ENCODE measurements at regions not wholly inside any gene's neighbourhood (a gene's known extent, or its start where the extent isn't known, plus 50 kb on each side); places are given as distances from the start of the nearest gene placed in this dataset.
"Not testable (repeated sequence)": the region's sequence is repeated elsewhere in the genome, so short reads cannot be mapped to it uniquely, and the experiment has no call there.

DNA sequence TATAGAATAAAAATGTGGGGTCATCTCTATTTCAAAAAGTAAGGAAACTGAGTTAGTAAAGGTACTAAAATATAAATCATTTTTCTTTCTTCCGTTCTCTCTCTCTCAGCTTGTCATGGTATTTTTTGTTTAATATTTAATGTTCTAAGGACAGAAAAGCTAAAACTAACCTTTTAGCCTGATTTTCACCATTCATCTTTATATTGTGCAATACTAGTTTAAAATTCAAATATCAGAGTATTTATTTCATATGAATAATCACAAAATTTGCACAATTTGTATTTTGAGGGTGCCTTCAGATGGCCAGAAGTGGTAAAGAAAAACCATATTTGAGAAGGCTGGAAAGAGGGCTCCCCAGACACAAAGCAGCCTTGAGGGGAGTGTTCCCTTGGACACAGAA is 197.6 kb upstream of the AR start:
- Histone ChIP-seq H3K4me3 (no peak overlapping the region), H3K27me3 (no peaks in the 10 kb centered on the region), H3K36me3 (no peaks in the 10 kb centered on the region), H3K4me1 (no peaks in the 10 kb centered on the region), H3K27ac (no peak overlapping the region), H3K9me3 (no peaks in the 10 kb centered on the region)
- WGBS, 2 donors (ENCODE audit: low coverage in 1 of 2), result 60 to 64% methylated on average over 1 of the region's 1 CpG
- TF ChIP-seq POLR2AphosphoS5 (IDR thresholded peaks at IDR 0.05) (no peak), EP300 (IDR thresholded peaks at IDR 0.05) (no peak), POLR2A (IDR thresholded peaks at IDR 0.05) (no peak)
- TF ChIP-seq, protein P1, sequence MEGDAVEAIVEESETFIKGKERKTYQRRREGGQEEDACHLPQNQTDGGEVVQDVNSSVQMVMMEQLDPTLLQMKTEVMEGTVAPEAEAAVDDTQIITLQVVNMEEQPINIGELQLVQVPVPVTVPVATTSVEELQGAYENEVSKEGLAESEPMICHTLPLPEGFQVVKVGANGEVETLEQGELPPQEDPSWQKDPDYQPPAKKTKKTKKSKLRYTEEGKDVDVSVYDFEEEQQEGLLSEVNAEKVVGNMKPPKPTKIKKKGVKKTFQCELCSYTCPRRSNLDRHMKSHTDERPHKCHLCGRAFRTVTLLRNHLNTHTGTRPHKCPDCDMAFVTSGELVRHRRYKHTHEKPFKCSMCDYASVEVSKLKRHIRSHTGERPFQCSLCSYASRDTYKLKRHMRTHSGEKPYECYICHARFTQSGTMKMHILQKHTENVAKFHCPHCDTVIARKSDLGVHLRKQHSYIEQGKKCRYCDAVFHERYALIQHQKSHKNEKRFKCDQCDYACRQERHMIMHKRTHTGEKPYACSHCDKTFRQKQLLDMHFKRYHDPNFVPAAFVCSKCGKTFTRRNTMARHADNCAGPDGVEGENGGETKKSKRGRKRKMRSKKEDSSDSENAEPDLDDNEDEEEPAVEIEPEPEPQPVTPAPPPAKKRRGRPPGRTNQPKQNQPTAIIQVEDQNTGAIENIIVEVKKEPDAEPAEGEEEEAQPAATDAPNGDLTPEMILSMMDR (IDR thresholded peaks at IDR 0.05), result no peak
- no peak for ATAC-seq

DNA sequence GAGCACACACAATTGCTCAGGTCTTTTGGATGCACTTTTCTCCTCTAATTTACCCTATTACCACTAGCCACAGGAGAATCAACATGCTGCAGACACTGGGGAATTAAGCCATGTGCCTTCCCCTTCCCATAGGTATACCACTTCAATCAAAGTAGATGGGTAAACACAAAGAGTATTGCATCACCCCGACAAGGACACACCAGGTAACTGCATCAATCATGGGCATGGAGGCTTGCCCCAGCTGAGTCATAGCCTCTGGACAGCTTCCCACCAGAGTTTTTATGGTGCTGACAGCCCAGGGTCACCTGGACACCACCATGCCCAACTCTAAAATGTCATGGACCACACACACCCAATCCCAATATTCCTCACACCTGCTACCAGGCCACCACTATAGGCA is 197.2 kb upstream of the AR start:
- H3K27me3 ChIP-seq, result no peaks in the 10 kb centered on the region
- no peaks in the 10 kb centered on the region for H3K9me3 ChIP-seq
- no peak overlapping the region for H3K27ac ChIP-seq
- H3K36me3 ChIP-seq, result no peaks in the 10 kb centered on the region
- 40% methylated on average over 1 of the region's 1 CpG; no CpG with 5 or more reads in 1 of the 2 donors for whole genome bisulfite sequencing, 2 donors (ENCODE audit: low coverage in 1 of 2)
- H3K4me1 ChIP-seq, result no peaks in the 10 kb centered on the region
- no peak overlapping the region for H3K4me3 ChIP-seq
- ATAC-seq, result no peak
- TF ChIP-seq, protein P1 (IDR thresholded peaks at IDR 0.05), result no peak
- TF ChIP-seq EP300 (IDR thresholded peaks at IDR 0.05), result no peak
- no peak for TF ChIP-seq POLR2A (IDR thresholded peaks at IDR 0.05)
- no peak for TF ChIP-seq POLR2AphosphoS5 (IDR thresholded peaks at IDR 0.05)

DNA sequence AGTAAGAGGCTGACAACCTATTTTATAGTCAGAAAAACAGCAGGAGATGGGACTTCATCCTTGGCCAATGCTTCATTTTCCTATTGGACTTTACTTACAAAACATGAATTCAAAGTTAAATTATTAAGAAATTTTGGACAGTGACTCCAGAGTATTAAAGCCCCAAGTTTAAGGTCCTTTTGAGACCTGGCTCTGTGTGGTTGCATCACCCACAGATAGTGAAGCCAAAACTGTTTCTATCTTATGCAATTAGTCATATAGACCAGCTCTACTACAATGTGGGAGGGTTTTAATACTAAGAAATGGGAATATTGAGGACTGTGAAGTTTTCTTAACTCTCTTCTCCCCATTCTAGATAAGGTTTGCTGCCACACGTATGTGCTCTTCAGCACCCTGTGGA is 196.7 kb upstream of the AR start:
- H3K36me3 ChIP-seq, result no peaks in the 10 kb centered on the region
- no peaks in the 10 kb centered on the region for H3K9me3 ChIP-seq
- WGBS, 2 donors (ENCODE audit: low coverage in 1 of 2), result 93 to 100% methylated on average over 1 of the region's 1 CpG
- no peak overlapping the region for H3K27ac ChIP-seq
- TF ChIP-seq POLR2A (IDR thresholded peaks at IDR 0.05) (no peak), EP300 (IDR thresholded peaks at IDR 0.05) (no peak), POLR2AphosphoS5 (IDR thresholded peaks at IDR 0.05) (no peak)
- TF ChIP-seq, protein P1 (IDR thresholded peaks at IDR 0.05), result no peak
- H3K4me3 ChIP-seq, result no peak overlapping the region
- no peaks in the 10 kb centered on the region for H3K4me1 ChIP-seq
- no peak for ATAC-seq
- no peaks in the 10 kb centered on the region for H3K27me3 ChIP-seq

DNA sequence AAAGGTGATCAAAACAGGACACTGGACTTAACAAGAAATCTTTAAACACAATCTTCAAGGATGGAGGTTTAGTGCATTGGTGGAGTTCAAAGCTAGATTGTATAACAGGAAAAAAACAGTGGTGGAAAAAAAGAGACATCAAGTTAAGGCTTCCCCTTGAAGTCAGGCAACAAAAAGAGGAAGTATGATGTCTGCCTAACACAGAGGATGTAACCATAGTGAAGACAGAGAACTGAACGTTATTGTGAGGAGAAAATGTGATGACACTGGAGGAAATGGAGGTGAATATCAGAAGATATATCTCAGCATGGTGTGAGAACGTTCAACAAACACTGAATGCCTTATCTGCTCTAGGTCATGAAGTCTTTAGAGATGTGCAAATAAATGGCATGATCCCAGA is 192.4 kb upstream of the AR start:
- no peak for ATAC-seq
- no peaks in the 10 kb centered on the region for H3K36me3 ChIP-seq
- H3K9me3 ChIP-seq, result no peaks in the 10 kb centered on the region
- no peaks in the 10 kb centered on the region for H3K4me1 ChIP-seq
- WGBS, 2 donors (ENCODE audit: low coverage in 1 of 2), result 0 to 37% methylated on average over 1 to 2 of the region's 2 CpGs
- H3K27ac ChIP-seq, result no peak overlapping the region
- no peaks in the 10 kb centered on the region for H3K27me3 ChIP-seq
- no peak for TF ChIP-seq EP300 (IDR thresholded peaks at IDR 0.05)
- TF ChIP-seq, protein P1 (IDR thresholded peaks at IDR 0.05), result no peak
- TF ChIP-seq POLR2A (IDR thresholded peaks at IDR 0.05), result no peak
- TF ChIP-seq POLR2AphosphoS5 (IDR thresholded peaks at IDR 0.05), result no peak
- H3K4me3 ChIP-seq, result no peak overlapping the region

DNA sequence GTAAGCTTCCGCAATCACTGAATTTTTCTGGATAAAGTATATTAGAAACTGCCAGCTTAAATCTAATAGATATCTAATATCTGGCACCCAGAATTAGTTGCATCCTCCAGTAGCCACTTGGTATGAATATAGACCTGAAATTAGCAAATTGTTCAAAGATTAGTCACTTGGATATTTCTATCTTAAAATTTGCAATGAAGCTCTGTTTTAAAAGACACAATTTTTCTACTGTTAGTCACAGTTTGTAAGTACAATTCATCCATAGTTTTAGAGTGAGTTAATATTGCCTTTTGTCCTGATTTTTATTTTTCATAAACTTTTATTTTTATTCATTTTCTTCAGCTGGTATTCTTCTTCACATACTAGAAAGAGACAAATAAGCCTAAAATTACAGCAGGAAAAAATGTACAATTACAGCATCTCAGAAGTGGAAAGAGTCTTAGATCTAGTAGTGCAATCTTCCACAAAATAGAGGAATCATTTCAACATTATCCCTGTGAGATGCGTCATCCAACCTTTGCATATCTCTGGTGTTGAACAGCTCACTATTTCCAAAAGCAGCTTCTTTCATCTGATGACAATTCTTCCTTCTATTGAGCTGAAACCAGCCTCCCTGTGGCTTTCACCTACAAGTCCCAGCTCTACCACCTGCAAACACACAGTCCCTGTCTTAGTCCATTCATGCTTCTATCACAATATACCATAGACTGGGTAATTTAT is 190.0 kb upstream of the AR start:
- Histone ChIP-seq H3K36me3 (no peaks in the 10 kb centered on the region), H3K27me3 (no peaks in the 10 kb centered on the region), H3K27ac (no peak overlapping the region), H3K4me3 (no peak overlapping the region), H3K4me1 (no peaks in the 10 kb centered on the region), H3K9me3 (no peaks in the 10 kb centered on the region)
- WGBS, 2 donors (ENCODE audit: low coverage in 1 of 2), result 87 to 92% methylated on average over 2 of the region's 2 CpGs
- no peak for ATAC-seq
- TF ChIP-seq EP300 (IDR thresholded peaks at IDR 0.05) (no peak), POLR2AphosphoS5 (IDR thresholded peaks at IDR 0.05) (no peak), POLR2A (IDR thresholded peaks at IDR 0.05) (no peak)
- TF ChIP-seq, protein P1 (IDR thresholded peaks at IDR 0.05), result no peak

DNA sequence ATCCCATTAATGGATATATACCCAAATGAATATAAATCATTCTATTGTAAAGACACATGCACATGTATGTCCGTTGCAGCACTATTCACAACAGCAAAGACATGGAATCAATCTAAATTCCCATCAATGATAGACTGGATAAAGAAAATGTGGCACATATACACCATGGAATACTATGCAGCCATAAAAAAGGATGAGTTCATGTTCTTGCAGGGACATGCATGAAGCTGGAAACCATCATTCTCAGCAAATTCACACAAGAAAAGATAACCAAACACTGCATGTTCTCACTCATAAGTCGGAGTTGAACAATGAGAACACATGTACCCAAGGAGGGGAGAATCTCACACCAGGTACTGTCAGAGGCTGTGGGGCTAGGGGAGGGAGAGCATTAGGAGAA is 182.6 kb upstream of the AR start:
- not testable (repeated sequence) for H3K9me3 ChIP-seq, H3K4me3 ChIP-seq, H3K27ac ChIP-seq, H3K36me3 ChIP-seq, ATAC-seq, H3K27me3 ChIP-seq, H3K4me1 ChIP-seq
- WGBS, 2 donors (ENCODE audit: low coverage in 1 of 2), result 70 to 90% methylated on average over 2 of the region's 2 CpGs

Measured in gastroesophageal sphincter (tissue), 4 donors.